GM19035 (cell line): ENCODE measurements at regions not wholly inside any gene's neighbourhood (a gene's known extent, or its start where the extent isn't known, plus 50 kb on each side); places are given as distances from the start of the nearest gene placed in this dataset.
A peak's percentile ranks its signal among the peaks of the same experiment; 100 is the strongest.

Experiments used
- ATAC-seq: cut with Tn5 transposase; IDR thresholded peaks from one replicate; pipeline ENCODE4 v1.9.1; 2021; ENCODE audit not compliant: unreplicated experiment

DNA sequence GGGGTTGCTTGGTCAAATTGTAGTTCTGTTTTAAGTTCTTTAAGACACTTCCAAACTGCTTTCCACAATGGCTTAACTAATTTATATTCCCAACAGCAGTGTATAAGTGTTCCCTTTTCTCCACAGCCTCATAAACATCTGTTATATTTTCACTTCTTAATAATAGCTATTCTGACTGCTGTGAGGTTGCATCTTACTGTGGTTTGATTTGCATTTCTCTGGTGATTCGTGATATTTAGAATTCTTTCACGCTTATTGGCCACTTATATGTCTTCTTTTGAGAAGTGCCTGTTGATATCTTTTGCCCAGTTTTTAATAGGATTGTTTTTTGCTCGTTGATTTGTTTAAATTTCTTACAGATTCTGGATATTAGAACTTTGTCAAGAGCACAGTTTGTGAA is 278.6 kb upstream of the ITM2A start:
- ATAC-seq, result no peak

DNA sequence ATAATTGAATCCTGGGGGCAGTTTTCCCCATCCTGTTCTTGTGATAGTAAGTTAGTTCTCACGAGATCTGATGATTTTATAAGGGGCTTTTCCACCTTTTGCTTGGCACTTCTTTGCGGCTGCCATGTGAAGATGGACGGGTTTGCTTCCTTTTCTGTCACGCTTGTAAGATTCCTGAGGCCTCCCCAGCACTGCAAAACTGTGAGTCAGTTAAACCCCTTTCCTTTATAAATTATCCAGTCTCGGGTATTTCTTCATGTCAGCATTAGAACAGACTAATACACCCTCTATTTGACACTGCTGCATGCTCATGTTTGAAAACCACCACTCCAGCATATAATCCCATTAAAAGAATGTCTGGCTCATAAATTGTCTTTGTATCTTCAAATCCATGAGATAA is 264.4 kb upstream of the ITM2A start:
- no peak for ATAC-seq

DNA sequence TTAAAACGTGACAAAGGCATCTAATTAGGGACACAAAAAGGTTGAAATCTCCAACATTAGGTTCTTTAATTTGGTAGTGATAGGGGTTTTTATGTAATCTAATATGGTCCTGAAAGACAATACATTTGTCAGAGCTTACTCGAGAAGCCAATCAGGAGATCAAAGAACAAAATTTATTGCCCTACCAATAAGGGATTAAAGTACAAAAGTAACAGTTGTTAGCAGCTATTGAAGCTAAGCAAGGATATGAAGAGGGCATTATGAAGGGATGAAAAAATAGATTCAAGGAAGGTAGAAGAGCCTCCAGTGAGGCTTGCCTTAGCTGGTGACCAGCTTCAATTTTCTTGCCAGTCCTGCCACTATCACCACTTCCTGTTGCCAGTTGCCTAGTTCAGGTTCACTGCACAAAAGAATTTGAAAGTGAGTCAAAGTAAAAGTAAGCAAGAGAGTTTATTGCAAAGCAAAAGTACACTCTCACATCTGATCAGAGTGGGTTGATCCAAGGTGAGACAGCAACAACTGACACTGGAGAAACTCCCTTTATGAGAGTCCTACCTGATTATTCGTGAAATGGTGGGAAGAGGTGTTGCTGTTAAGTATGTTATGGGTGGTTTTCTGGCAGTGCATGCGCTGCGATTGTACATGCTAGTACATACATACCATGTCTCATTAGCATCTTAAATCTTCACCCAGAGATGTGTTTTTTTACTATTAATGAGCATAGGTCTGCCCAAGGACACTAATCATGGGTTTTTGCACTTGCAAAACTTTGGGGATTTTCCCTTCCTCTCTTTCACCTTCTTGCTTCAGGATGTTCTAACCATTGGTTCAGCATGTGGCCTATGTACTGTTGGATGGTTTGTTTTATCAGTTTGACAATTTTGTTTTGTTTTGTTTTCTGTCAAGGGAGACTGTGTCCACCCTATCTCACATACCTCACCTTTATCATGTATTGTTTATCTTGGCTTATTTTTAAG is 263.2 kb upstream of the ITM2A start:
- ATAC-seq, result peak; percentile 70

DNA sequence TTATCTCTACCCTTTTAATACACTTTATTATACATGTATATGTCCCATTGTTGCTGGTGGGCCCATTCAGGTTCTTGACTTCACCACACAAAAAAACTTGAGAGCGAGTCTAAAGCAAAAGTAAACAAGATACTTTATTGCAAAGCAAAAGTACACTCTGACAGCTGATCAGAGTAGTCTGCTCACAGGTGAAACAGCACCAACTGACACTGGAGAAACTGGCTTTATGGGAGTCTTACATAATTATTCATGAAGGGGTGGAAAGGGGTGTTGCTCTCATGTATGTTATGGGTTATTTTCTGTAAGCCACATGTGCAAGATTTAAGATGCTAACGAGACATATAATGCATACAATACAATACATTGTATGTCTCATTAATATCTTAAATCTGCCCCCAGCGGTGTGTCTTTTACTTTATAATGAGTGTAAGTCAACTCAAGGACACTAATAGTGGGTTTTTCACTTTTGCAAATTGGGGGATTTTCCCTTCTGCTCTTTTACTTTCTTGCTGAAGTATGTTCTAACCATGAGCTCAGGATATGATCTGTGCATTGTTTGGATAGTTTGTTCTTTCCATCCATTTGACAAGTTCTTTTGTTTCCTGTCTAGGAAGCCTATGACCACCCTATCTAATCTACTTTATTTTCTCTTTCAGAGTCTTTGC is 256.1 kb upstream of the ITM2A start:
- no peak for ATAC-seq

DNA sequence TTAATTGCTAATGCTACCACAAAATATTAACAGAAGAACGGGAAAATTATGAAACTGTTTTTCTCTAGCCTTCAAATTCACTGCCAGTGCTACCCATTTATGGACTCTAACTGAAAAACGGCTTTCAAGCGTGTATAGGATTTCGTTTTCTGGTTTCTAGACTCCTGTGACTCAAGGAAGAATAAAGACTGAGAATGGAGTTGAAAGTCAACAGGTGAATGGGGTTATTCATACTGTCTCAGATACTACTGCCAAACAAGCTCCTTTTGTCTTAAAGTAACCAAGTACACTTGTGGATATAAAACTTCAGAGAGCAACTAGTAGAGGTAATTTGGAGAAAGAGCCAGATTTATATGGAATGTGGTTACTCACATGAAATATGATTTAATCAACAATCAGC is 251.1 kb upstream of the ITM2A start:
- no peak for ATAC-seq

DNA sequence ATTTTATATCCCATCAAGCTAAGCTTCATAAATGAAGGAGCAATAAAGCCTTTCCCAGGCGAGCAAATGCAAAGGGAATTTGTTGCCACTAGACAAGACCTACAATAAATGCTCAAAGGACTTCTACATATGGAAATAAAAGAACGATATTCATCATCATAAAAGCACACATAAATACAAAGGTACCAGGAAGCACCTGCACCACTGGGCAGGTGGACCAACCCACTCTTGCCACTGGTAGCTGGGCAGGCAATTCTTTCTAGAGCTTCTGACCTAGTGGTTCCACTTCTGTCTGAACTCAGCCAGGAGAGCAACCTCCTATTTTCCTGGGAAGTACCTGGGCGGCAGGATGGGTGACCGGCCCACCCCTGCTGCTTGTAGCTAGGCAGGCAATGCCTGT is 237.2 kb upstream of the ITM2A start:
- no peak for ATAC-seq

DNA sequence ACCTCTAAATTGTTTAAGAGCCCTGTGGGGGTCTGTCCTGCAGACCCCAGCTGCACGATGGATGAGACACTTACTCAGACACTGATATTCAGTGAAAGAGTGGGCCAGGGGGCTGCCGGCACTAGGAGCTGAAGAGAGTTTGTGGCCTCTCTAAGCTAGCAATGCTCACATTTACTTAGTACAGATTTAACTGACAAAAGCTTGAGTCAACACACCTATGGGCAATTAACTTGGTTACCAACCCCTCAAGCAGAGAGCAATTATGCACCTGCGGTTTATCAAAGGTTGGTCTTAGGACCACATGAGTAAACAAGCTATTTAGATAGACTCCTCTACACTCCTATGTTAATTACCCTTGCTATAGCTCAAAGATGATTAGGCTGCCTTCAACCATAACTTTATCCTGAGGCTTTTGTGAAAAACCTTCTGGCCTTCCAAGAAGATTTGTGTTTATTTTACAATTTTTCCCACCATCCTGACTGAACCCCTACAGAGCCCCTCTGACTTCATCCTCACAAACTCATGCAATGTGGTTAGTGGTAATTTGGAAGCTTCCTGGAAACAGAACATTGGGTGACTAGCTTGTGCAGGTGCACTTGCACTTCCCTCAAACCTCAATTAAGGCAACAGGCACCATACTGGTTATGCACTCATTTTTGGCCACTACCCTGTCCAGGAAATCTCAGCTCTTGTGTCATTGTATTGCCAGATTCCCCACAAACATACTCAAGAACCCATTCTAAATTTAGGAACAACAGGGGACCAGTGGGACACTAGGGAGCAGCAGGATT is 234.4 kb upstream of the ITM2A start:
- no peak for ATAC-seq

DNA sequence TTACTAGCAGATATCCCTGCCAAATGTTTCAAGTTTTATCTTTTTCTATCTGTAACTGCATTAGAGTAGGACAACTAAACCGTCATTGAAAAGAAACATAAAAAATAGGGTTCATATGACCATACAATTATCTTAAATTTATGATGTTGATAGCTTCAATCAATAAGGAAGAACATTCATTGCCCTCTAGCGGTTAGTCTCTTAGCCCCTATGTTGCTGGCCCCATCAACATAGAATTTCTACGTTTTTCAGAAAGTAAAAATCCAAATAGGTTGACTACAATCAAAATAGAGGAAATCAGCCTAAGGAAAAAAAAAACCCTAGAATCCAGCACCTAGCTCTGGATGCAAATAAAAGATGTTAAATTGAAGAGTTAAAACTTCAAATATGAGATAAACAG is 225.1 kb upstream of the ITM2A start:
- ATAC-seq, result no peak

DNA sequence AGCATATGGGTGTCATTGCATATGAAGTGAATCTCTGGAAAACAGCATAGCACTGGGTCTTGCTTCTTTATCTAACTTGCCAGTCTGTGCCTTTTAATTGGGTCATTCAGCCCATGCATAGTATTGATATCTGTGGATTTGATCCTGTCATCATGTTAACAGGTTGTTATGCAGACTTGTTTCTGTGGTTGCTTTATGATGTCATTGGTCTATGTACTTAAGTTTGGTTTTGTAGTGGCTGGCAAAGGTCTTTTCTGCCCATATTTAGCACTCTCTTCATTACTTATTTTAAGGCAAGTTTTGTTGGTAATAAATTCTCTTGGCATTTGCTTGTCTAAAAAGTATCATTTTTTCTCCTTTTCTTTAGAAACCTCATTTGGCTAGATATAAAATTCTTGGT is 221.1 kb upstream of the ITM2A start:
- no peak for ATAC-seq

DNA sequence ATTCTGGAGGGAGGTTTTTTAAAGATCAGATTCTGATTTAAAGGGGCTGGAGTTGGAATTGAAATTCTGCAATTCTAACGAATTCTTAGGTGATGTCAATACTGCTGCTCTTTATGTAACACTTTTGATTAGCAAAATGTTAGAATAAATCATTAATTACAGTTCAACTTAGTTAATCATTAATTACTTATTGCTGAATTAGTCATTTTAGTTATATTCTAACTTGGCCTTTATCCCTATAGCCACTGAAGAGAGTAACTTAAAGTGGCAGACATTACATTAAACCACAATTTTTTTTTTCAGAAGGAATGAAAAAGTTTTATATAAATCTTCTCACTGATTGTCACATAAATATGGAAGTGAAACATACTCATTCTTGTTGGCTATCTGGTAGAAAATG is 206.6 kb upstream of the ITM2A start:
- no peak for ATAC-seq

DNA sequence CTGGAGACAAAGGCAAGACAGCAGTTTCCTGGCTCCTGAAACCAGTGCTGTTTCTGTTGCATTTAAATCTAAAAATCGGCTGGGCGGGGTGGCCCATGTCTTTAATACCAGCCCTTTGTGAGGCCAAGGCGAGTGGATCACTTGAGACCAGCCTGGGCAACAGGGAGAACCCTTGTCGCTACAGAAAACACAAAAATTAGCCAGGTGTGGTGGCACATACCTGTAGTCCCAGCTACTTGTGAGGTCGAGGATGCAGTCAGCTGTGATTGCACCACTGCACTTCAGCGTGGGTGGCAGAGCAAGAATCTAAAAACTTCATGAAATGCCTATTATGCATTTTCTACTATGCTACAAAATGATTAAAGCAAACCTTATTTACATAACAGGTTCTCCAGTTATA is 205.4 kb upstream of the ITM2A start:
- no peak for ATAC-seq

DNA sequence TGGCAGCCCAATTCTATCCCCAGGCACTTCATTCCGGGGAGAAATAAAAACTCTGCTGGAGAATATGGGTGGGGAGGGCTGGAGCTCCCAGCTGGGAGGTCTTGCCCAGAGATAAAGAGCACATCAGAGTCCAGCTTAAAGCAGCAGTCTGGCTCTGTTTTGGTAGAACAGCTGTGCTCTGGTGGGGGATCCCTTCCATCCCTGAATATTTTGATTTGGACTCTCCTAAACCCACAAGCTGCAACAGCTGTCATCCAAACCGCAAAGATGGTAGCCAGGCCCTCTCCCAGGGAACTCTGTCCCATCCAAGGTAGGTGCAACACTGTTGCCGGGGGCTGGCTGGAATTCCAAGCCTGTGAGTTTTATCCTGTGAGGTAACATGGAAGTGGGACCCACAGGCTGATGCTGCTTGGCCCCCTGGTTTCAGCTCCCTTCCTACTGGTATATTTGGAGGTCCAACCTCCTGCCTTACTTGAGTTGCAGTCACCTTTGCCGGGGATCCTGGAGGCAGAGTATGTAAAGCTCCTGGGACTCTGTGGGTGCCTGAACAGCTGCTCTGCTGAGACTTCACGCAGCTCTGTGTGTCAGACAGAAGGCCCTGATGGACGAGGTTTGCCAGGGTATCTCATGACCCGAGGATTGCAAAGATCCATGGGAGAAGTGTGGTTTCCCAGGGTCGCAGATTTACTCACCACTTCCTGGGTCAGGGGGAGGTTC is 203.5 kb upstream of the ITM2A start:
- no peak for ATAC-seq

DNA sequence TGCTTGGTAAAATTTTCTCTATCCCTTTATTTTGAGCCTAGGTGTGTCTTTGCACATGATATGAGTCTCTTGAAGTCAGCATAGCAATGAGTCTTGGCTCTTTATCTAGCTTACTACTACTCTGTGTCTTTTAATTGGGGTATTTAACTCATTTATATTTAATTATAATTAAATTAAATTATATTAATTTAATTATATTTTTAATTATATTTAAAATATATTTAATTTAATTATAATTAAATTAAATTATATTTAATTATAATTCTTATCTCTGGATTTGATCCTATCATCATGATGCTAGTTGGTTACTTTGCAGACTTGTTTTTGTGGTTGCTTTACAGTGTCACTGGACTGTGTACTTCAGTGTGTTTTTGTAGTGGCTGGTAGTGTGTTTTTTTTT is 201.2 kb upstream of the ITM2A start:
- no peak for ATAC-seq

DNA sequence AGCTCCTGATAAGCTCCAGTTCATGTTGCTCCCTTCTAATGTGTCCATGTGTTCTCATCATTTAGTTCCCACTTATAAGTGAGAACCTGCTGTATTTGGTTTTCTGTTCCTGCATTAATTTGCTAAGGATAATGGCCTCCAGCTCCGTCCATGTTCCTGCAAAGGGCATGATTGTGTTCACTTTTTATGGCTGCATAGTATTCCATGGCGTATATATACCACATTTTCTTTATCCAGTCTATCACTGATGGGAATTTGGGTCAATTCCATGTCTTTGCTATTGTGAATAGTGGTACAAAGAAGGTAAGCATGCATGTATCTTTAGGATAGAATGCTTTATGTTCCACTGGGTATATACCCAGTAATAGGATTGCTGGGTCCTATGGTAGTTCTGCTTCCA is 197.2 kb upstream of the ITM2A start:
- no peak for ATAC-seq

DNA sequence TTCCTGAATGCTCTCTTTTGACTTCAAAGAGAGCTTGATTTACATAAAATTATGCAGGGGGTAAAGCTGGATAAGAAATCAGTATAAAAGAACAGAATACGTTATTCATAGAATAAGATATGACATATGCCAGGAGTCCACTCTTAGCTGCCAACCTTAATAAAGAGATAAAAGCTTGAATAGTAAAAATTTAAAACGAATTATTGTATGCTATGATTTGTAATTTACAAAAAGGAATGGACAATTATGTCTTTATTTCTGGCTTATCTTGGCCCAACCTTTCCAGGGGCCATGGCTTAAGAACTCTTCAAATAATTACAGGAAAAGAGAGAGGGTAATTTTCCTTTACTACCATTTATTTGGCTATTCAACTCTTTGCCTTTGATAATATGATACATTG is 192.2 kb upstream of the ITM2A start:
- no peak for ATAC-seq

DNA sequence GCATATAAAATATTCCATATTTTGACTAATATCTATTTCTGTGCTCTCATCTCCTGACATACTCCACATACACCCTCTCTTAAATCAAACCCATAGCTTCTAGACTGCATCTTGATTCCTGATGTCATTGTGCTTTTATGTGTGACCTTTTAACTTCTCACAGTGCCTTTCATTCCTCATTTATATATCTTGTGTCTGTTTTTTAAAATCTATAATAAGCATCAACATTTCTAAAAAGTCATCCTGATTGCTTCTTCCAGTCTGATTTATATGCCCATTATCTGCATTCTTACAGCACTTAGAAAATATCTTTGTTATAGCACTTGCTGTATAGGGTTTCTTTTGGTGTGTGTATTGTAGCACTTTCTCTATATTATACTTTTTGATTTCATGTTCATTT is 190.1 kb upstream of the ITM2A start:
- ATAC-seq, result no peak

DNA sequence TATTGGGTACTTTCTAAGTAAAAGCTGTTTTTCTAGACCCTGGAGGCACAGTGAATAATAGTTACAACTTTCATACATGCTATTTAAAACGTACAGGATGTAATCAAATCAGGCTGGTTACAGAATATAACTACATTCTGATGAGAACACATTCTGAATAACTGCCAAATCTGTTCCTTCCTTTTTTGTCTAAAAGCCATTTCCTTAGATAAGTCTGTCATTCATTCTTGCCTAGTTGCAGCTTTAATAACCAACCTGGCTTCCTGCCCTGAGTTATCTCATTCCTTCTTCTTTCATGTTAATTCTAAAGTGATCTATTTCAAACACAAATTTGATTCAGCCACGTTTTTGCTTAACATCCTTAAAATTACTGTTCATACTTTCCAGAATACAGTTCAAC is 189.7 kb upstream of the ITM2A start:
- no peak for ATAC-seq

DNA sequence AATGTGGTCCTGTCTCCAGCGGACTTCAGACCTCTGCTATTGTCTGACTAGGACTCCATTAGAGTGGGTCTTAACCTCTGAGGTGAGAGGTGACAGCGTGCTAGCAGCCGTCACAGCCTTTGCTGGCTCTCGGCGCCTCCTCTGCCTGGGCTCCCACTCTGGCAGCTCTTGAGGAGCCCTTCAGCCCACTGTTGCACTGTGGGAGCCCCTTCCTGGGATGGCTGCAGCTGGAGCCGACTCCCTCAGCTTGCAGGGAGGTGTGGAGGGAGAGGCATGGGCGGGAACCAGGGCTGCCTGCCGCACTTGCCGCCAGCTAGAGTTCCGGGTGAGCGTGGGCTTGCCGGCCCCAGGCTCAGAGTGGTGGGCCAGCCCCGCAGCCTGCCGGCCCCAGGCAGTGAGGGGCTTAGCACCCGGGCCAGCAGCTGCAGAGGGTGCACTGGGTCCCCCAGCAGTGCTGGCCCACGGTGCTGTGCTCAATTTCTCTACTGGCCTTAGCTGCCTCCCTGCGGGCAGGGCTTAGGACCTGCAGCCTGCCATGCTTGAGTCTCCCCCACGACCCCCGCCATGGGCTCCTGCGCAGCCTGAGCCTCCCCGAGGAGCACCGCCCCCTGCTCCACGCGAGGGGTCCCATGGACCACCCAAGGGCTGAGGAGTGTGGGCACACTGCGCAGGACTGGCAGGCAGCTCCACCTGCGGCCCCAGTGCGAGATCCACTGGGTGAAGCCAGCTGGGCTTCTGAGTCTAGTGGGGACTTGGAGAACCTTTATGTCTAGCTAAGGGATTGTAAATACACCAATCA is 163.4 kb upstream of the ITM2A start:
- ATAC-seq, result no peak

DNA sequence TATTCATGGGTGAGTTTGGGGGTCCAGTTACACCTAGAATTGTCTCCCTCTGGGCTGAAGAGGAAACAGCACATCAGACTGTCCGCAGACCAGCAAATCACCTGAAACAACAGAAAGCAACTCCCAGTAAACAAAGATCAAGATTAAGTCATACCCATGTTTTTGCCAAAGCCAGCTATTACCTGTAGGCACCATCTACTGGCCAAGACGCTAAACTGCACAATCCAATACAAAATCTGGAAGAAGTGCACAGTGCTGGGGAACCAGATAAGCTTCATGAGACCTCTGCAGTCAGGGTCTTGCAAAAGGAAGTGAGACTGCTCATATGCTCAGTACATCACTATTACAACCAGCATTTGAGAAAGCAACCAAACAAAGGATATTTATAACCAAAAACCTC is 157.5 kb upstream of the ITM2A start:
- ATAC-seq, result no peak

DNA sequence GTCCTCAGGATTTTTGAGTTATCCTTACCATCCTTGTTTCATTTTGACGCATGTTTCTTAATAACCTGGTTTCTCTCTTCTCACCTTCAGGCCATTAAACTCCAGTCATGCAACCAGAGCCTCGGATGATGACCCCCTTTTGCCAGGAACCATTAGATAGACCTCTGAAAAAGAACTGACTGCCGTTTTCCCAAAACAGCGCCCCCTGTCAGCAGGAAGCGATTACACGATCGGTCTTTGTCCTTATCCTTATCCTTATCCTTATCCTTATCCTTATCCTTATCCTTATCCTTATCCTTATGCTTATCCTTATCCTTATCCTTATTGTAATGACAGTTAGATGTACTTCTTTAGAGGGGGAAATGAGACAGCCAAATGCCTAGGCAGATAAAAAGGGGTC is 148.4 kb upstream of the ITM2A start:
- ATAC-seq, result no peak
